ENCODE measurements at regions not wholly inside any gene's neighbourhood (a gene's known extent, or its start where the extent isn't known, plus 50 kb on each side); places are given as distances from the start of the nearest gene placed in this dataset.

- no peak for TF ChIP-seq EZH2phosphoT487 (IDR thresholded peaks at IDR 0.05; ENCODE audit: low read depth)
- no peak for TF ChIP-seq CTCF (IDR thresholded peaks at IDR 0.05; ENCODE audit: low read depth, low read length)
- H3K27ac ChIP-seq (ENCODE audit: low read length), result peak overlapping the region; percentile 26
- no peaks in the 10 kb centered on the region for H3K27me3 ChIP-seq (ENCODE audit: low read depth, low read length)
- H3K4me2 ChIP-seq (ENCODE audit: low read length), result peak overlapping the region; percentile 47
- H3K4me3 ChIP-seq (ENCODE audit: low read length), result peak overlapping the region; percentile 2; the same call in 1 of the 2 replicates
- H4K20me1 ChIP-seq (ENCODE audit: insufficient read depth, low read length), result no peaks in the 10 kb centered on the region
- H3K79me2 ChIP-seq (ENCODE audit: low read length), result no peaks in the 10 kb centered on the region
- H2AFZ ChIP-seq (ENCODE audit: low read depth, low read length), result peak overlapping the region; percentile 71
- H3K36me3 ChIP-seq (replicated peaks; ENCODE audit: low read depth, low read length), result no peaks in the 10 kb centered on the region
- H3K4me1 ChIP-seq (ENCODE audit: low read length), result peaks cover 48% of the 10 kb centered on the region
- H3K9me3 ChIP-seq (ENCODE audit: insufficient read depth, low read length), result no peaks in the 10 kb centered on the region
- H3K9ac ChIP-seq (ENCODE audit: low read length), result peak overlapping the region; percentile 20; the same call in 1 of the 2 replicates
Measured at GRCh38 chr18:46419391-46420141, 237.5 kb downstream of the LOXHD1 start.

- no peak for TF ChIP-seq EZH2phosphoT487 (IDR thresholded peaks at IDR 0.05; ENCODE audit: low read depth)
- no peak for TF ChIP-seq CTCF (IDR thresholded peaks at IDR 0.05; ENCODE audit: low read depth, low read length)
- peak overlapping the region; percentile 14 for H3K4me2 ChIP-seq (ENCODE audit: low read length)
- no peaks in the 10 kb centered on the region for H3K36me3 ChIP-seq (replicated peaks; ENCODE audit: low read depth, low read length)
- H3K9me3 ChIP-seq (ENCODE audit: insufficient read depth, low read length), result no peaks in the 10 kb centered on the region
- H3K4me3 ChIP-seq (ENCODE audit: low read length), result no peak overlapping the region
- no peak overlapping the region for H3K9ac ChIP-seq (ENCODE audit: low read length)
- 0 out of 2 replicates have a peak overlapping the region, but pooled peaks have one; percentile 2 for H3K27ac ChIP-seq (ENCODE audit: low read length)
- H3K79me2 ChIP-seq (ENCODE audit: low read length), result no peaks in the 10 kb centered on the region
- no peaks in the 10 kb centered on the region for H4K20me1 ChIP-seq (ENCODE audit: insufficient read depth, low read length)
- H3K27me3 ChIP-seq (ENCODE audit: low read depth, low read length), result no peaks in the 10 kb centered on the region
- H2AFZ ChIP-seq (ENCODE audit: low read depth, low read length), result no peak overlapping the region
- peaks cover 44% of the 10 kb centered on the region for H3K4me1 ChIP-seq (ENCODE audit: low read length)
Measured at GRCh38 chr18:46421973-46422551, 235.0 kb downstream of the LOXHD1 start.

- Histone ChIP-seq H3K9me3 (ENCODE audit: insufficient read depth, low read length) (no peaks in the 10 kb centered on the region), H2AFZ (ENCODE audit: low read depth, low read length) (no peak overlapping the region), H3K4me2 (ENCODE audit: low read length) (peak overlapping the region; percentile 14; the same call in 1 of the 2 replicates), H3K4me1 (ENCODE audit: low read length) (peaks cover 46% of the 10 kb centered on the region), H3K27me3 (ENCODE audit: low read depth, low read length) (no peaks in the 10 kb centered on the region), H3K79me2 (ENCODE audit: low read length) (no peaks in the 10 kb centered on the region), H3K9ac (ENCODE audit: low read length) (no peak overlapping the region), H3K36me3 (replicated peaks; ENCODE audit: low read depth, low read length) (no peaks in the 10 kb centered on the region), H3K27ac (ENCODE audit: low read length) (0 out of 2 replicates have a peak overlapping the region, but pooled peaks have one; percentile 2), H4K20me1 (ENCODE audit: insufficient read depth, low read length) (no peaks in the 10 kb centered on the region), H3K4me3 (ENCODE audit: low read length) (no peak overlapping the region)
- TF ChIP-seq EZH2phosphoT487 (IDR thresholded peaks at IDR 0.05; ENCODE audit: low read depth), result no peak
- no peak for TF ChIP-seq CTCF (IDR thresholded peaks at IDR 0.05; ENCODE audit: low read depth, low read length)
Measured at GRCh38 chr18:46422552-46423055, 234.4 kb downstream of the LOXHD1 start.

- Histone ChIP-seq H4K20me1 (ENCODE audit: insufficient read depth, low read length) (no peaks in the 10 kb centered on the region), H3K27me3 (ENCODE audit: low read depth, low read length) (no peaks in the 10 kb centered on the region), H3K36me3 (replicated peaks; ENCODE audit: low read depth, low read length) (no peaks in the 10 kb centered on the region), H3K9me3 (ENCODE audit: insufficient read depth, low read length) (no peaks in the 10 kb centered on the region), H3K9ac (ENCODE audit: low read length) (no peak overlapping the region), H3K27ac (ENCODE audit: low read length) (no peak overlapping the region), H3K4me3 (ENCODE audit: low read length) (no peak overlapping the region), H3K4me1 (ENCODE audit: low read length) (peaks cover 46% of the 10 kb centered on the region), H3K4me2 (ENCODE audit: low read length) (no peak overlapping the region), H3K79me2 (ENCODE audit: low read length) (no peaks in the 10 kb centered on the region), H2AFZ (ENCODE audit: low read depth, low read length) (no peak overlapping the region)
- TF ChIP-seq EZH2phosphoT487 (IDR thresholded peaks at IDR 0.05; ENCODE audit: low read depth) (no peak), CTCF (IDR thresholded peaks at IDR 0.05; ENCODE audit: low read depth, low read length) (no peak)
Measured at GRCh38 chr18:46423226-46423805, 233.7 kb downstream of the LOXHD1 start.

Measured in OCI-LY3 (cell line).